ENCODE measurements at regions not wholly inside any gene's neighbourhood (a gene's known extent, or its start where the extent isn't known, plus 50 kb on each side); places are given as distances from the start of the nearest gene placed in this dataset.

DNA sequence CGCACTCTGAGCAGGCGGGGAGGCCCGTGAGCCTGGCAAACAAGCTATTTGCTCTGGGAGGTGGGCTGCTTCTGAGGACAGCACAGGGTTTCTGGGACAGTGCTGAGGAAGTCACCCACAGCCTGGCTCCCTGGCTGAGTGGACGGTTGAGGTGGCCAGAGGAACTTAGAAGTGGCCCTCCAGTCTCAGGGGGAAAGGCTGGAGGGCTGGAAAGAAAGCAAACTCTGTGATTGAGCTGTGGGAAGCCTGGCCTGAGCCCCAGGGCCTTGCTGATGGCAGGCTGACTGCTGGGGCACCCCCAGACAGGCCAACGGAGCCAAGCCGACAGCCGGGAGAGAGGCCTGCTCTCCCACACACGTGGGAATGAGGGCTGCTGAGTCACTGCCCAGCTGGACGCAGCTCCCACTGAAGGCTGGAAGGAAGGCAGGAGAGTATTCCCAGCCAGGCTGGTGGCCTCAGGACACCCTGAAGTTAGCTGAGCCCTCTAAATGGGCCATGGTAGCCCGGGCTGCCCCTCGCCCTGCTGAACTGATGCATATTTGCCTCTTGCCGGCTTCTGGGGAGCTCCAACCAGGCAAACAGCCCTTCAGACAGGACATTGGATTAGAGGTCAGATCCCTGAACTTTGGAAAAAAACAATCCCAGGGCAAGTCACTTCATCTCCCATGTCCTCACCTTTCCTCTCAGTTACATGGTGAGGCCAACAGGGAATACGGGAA is 98.0 kb upstream of the TLE3 start:
- Histone ChIP-seq H2BK15ac (ENCODE audit: low read length) (peak overlapping the region; percentile 76), H3K27me3 (replicated peaks in 1 of 4; ENCODE audit: control insufficient read depth in 3 of 4, extremely low read depth in 1 of 4, insufficient read depth in 3 of 4, low read length in 3 of 4) (no peaks in the 10 kb centered on the region), H3K18ac (ENCODE audit: extremely low read depth, low read length) (peak overlapping the region; percentile 71), H2AFZ (ENCODE audit: low read length) (peak overlapping the region; percentile 6; the same call in 1 of the 2 replicates), H3K4me3 (ENCODE audit: extremely low read depth in 1 of 4, insufficient read depth in 2 of 4, low read depth in 3 of 4, low read length in 4 of 4) (no peak overlapping the region), H3K9ac (replicated peaks in 1 of 4; ENCODE audit: extremely low read depth in 1 of 4, low read depth in 3 of 4, low read length in 3 of 4) (0 out of 7 replicates have a peak overlapping the region, but pooled peaks of 1 of the 4 experiments have one; percentile 6), H3K56ac (replicated peaks; ENCODE audit: insufficient read length, low read depth, low read length) (no peak overlapping the region), H2BK20ac (ENCODE audit: low read length) (peak overlapping the region; percentile 97; the same call in 1 of the 2 replicates), H3K36me3 (ENCODE audit: control insufficient read depth in 2 of 4, insufficient read depth in 4 of 4, low read length in 3 of 4) (no peaks in the 10 kb centered on the region), H4K5ac (ENCODE audit: insufficient read length, low read depth, low read length) (no peak overlapping the region), H3K23ac (ENCODE audit: insufficient read length) (no peak overlapping the region), H4K8ac (ENCODE audit: extremely low read depth, insufficient read depth, low read length) (no peak overlapping the region), H3K79me1 (ENCODE audit: low read depth, low read length) (no peaks in the 10 kb centered on the region), H2AK5ac (ENCODE audit: low read depth, low read length) (peak overlapping the region; percentile 7), H3K9me3 (ENCODE audit: insufficient read depth in 2 of 2, low read depth in 1 of 2, low read length in 1 of 2) (no peaks in the 10 kb centered on the region; a peak in 1 of 4 replicates), H4K20me1 (replicated peaks in 1 of 2; ENCODE audit: control insufficient read depth in 1 of 2, insufficient read depth in 2 of 2, low read length in 2 of 2) (no peaks in the 10 kb centered on the region), H3K79me2 (ENCODE audit: control insufficient read depth in 1 of 2, insufficient read depth in 2 of 2, low read length in 2 of 2) (no peaks in the 10 kb centered on the region), H2BK5ac (ENCODE audit: low read depth, low read length) (peak overlapping the region; percentile 93), H3K4me1 (replicated peaks in 1 of 4; ENCODE audit: control insufficient read depth in 3 of 4, insufficient read depth in 4 of 4, low read length in 3 of 4) (peaks cover 12 to 22% (median 16%) of the 10 kb centered on the region in 4 experiments), H3K27ac (ENCODE audit: low read depth, low read length) (no peak overlapping the region), H2BK120ac (replicated peaks; ENCODE audit: low read depth, low read length) (no peak overlapping the region), H3K14ac (ENCODE audit: insufficient read length) (no peak overlapping the region), H4K91ac (replicated peaks; ENCODE audit: insufficient read length, low read length) (peak overlapping the region; percentile 85), H3K4me2 (ENCODE audit: insufficient read depth in 1 of 2, low read depth in 2 of 2, low read length in 2 of 2) (peak overlapping the region; percentile 12 to 37; a peak in 2 of 4 replicates), H3K23me2 (ENCODE audit: low read depth, low read length) (no peaks in the 10 kb centered on the region), H3K4ac (replicated peaks; ENCODE audit: insufficient read length, low read depth, low read length) (no peak overlapping the region), H2BK12ac (ENCODE audit: low read depth, low read length) (peak overlapping the region; percentile 94)
- no peak for DNase-seq (ENCODE audit: low read depth in 1 of 2, low spot score in 2 of 2)
- ChIA-PET POLR2A (ENCODE audit: partially characterized antibody) (interaction anchor here (0.8 kb wide), 1 partner anchor 96 kb away, joined by 3 read pairs; no protein-coding TSS in a partner anchor), CTCF (ENCODE audit: partially characterized antibody) (interaction anchor here (0.6 to 1.6 kb wide), 4 partner anchors 13 to 168 kb away, joined by 3 to 4 read pairs (median 3); no protein-coding TSS in a partner anchor)
- 84% methylated on average over 13 of the region's 13 CpGs; no CpG with 5 or more reads in 1 of the 2 experiments for WGBS, 2 experiments (ENCODE audit: extremely low coverage in 1 of 2, insufficient coverage in 1 of 2, insufficient read length in 1 of 2, insufficient replicate concordance in 2 of 2, low coverage in 1 of 2, low lambda C conversion rate in 2 of 2, missing lambda C conversion rate in 1 of 2)
- FAIRE-seq: no peak

Measured in H1 (cell line).